Fibroblast of mammary gland (primary cell): ENCODE measurements at regions not wholly inside any gene's neighbourhood (a gene's known extent, or its start where the extent isn't known, plus 50 kb on each side); places are given as distances from the start of the nearest gene placed in this dataset.

Experiments used
- DNase-seq: peaks from one replicate; pipeline ENCODE4 v3.0.0-alpha.2; 2010; ENCODE audit warnings: low read depth
- H3K4me3 ChIP-seq: 2 replicates; pipeline ENCODE4 v1.5.1; 2011; ENCODE audit warnings: low read depth, mild to moderate bottlenecking, low read length, moderate library complexity; ENCODE audit not compliant: control insufficient read depth
- CTCF ChIP-seq: conservative IDR thresholded peaks from 2 replicates; pipeline ENCODE4 v1.5.1; 2011; ENCODE audit warnings: low read depth, low read length, inconsistent platforms; ENCODE audit not compliant: control insufficient read depth, insufficient read depth

GRCh38 chr16:49920397-49920796 lies 64.5 kb upstream of the ZNF423 start:
- DNase-seq = no peak
- no peak overlapping the region for H3K4me3 ChIP-seq
- TF ChIP-seq CTCF = no peak

- DNase-seq = no peak
- TF ChIP-seq CTCF = no peak
- no peak overlapping the region for H3K4me3 ChIP-seq
Observed at GRCh38 chr16:49921106-49921505, 65.2 kb upstream of the ZNF423 start.

GRCh38 chr16:49921791-49922456 lies 66.0 kb upstream of the ZNF423 start:
- peak; percentile 36 for DNase-seq
- H3K4me3 ChIP-seq = no peak overlapping the region
- peak; percentile 53 for TF ChIP-seq CTCF

- DNase-seq = no peak
- no peak overlapping the region for H3K4me3 ChIP-seq
- TF ChIP-seq CTCF = no peak
Observed at GRCh38 chr16:49923411-49923810, 67.5 kb upstream of the ZNF423 start.

GRCh38 chr16:49924078-49924477 lies 68.2 kb upstream of the ZNF423 start:
- DNase-seq = peak; percentile 15
- no peak overlapping the region for H3K4me3 ChIP-seq
- no peak for TF ChIP-seq CTCF

GRCh38 chr16:49926941-49927340 lies 71.0 kb upstream of the ZNF423 start:
- H3K4me3 ChIP-seq = no peak overlapping the region
- no peak for DNase-seq
- no peak for TF ChIP-seq CTCF

- H3K4me3 ChIP-seq = no peak overlapping the region
Observed at GRCh38 chr16:49928176-49929041, 72.5 kb upstream of the ZNF423 start.

More at GRCh38 chr16:49928176-49929041, 72.5 kb upstream of the ZNF423 start:
- DNase-seq = no peak
- TF ChIP-seq CTCF = no peak
